GM12891 (cell line): ENCODE measurements at regions not wholly inside any gene's neighbourhood (a gene's known extent, or its start where the extent isn't known, plus 50 kb on each side); places are given as distances from the start of the nearest gene placed in this dataset.

Experiments
- PAX5 ChIP-seq: IDR thresholded peaks from 2 replicates; pipeline ENCODE4 v1.6.1; 2011; ENCODE audit warnings: low read length, moderate library complexity, mild to moderate bottlenecking; ENCODE audit not compliant: insufficient read depth, severe bottlenecking
- POLR2A ChIP-seq: IDR thresholded peaks from 2 replicates; pipeline ENCODE4 v1.6.1; 2011; ENCODE audit warnings: low read depth, low read length, control low read depth
- POLR2AphosphoS5 ChIP-seq: IDR thresholded peaks from 2 replicates; pipeline ENCODE4 v1.6.1; 2011; ENCODE audit warnings: low read depth, low read length, control low read depth
- SPI1 ChIP-seq: IDR thresholded peaks from 2 replicates; pipeline ENCODE4 v1.6.1; 2011; ENCODE audit warnings: low read depth, low read length, control low read depth
- TAF1 ChIP-seq: IDR thresholded peaks from 2 replicates; pipeline ENCODE4 v1.6.1; 2011; ENCODE audit warnings: low read depth, low read length, control low read depth

- TF ChIP-seq POLR2A, result no peak
- TF ChIP-seq POLR2AphosphoS5, result no peak
- no peak for TF ChIP-seq PAX5
- no peak for TF ChIP-seq SPI1
- TF ChIP-seq TAF1, result no peak
These were observed 204.8 kb upstream of the ZNF536 start for GRCh38 chr19:30167206-30167868.
